GM21825 (cell line): ENCODE measurements at regions not wholly inside any gene's neighbourhood (a gene's known extent, or its start where the extent isn't known, plus 50 kb on each side); places are given as distances from the start of the nearest gene placed in this dataset.

ENCODE experiments used
- ATAC-seq: cut with Tn5 transposase; IDR thresholded peaks from one replicate; pipeline ENCODE4 v1.9.1; 2021; ENCODE audit warnings: mild to moderate bottlenecking, moderate library complexity; ENCODE audit not compliant: unreplicated experiment

DNA sequence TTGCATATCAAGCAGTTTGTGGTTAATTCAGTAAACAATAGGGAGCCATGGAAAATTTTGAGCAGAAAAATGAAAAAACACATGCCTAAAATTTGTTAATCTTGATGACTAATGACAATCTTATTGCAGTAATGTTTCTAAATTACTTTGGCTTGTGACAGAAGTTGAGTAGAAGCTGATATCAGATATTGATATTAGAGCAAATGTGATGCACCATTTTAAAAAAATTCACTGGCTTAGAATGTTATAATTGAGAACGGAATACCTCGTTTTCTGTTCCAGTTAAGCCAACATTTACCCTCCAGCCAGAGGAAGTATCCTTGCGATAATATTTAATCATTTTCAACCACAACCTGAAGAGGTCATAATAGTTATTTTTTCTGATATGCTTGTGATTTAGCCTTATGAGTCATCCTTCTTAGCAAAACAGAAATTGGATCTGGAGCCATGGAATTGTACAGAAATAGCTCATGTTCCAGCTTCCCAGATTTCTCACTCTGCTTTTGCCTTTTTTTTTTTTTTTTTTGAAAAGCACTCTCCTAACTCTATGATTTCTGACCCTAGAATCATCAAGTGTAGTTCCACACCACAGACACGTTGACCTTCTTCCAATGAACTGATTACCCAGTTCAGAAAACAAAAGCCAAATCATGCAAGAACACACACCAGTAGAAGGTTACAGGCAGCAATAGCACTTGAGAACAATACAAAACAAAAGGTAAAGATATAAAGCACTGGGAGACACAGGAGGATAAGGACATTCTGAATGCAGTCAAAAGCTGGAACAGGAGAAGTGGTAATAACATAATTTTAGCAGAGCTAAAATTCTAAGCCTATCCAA is 96.8 kb upstream of the PHYHIPL start:
- no peak for ATAC-seq

DNA sequence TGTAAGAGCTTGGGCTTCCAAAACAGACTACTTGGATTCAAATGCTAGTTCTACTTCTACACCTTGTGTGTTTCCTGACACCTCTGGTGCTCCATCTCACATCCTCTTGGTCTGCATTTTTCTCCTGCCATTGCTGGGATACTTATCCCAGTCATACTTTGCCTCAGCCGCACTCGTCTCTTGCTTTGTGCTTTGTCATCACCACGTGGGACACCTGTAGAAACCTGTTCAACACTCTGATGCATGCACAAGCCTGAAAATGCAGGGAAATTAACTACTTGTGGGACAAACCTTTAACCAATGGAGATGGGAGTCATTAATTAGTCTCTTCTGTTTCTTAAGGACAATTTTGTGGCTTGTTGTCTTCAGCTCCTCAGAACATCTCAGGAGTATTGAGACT is 94.2 kb upstream of the PHYHIPL start:
- no peak for ATAC-seq

DNA sequence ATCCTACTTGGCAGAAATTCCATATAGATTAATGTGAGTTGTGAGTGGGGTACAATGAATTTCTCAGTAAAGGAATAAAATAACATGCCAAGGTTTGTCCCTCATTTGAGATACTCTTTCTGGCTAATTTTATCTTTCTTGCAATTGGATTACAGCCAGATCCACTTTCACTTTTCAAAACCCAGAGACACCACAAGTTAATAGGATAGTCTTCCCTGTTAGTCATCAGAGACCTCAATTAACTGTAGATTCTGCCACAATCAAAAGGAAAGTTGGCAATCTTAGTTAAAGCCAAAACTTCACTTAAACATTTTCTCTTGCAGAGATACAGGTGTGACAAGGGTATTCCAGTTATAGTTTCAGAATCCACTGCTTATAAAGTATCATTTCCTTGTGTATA is 91.4 kb upstream of the PHYHIPL start:
- no peak for ATAC-seq

DNA sequence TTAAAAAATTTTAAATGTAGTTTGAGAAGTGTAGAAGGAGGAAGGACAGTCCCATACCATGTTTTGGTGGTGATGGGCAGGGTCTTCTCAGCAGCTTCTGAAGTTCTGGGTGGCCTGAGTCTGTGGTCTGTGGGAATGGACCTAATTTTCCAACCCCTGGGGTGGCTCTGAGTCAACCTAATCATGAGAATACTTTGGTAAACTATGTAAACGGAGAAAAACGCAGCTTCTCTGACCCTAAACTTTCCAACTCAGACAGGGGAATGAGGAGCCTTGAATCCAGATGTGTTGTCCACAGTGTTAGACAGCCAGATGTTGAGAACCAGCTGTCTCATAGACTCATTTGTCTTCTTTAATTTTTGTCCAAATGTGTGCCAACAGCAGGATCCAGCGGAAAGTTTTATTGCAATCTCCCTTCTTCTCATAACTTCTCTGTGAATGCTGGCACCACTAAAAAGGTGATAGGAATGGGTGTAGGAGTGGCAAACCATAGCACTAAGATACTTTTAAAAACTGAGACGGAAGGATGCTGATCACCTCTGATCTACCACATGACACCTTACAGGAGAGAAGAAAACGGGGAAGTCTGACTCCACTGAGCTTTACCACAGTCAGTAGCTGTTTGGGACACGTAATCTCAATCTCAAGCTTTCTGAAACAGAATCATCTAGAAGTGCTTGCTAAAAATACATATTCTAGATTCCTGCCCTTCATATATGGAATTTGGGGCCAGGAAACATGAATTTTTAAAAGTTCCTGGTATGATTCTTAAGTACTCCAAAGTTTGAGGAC is 90.5 kb upstream of the PHYHIPL start:
- no peak for ATAC-seq

DNA sequence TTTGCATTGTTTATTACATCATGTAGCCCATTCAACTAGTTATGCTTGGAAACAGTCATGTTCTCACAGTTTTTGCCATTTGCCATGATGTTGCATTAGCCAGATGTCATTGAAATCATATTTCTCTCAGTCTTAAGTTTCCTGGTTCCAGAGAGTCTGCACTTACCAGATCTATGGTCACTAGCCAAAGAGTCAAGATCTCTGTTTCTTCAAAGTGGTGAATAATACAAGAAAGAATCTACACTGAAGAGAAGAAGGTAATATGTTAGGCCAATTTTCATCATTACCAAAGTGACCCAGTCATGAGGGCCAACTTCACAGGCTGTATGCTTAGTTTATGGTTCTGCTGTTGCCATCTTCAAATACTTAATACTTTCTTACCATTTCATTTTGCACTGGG is 89.0 kb upstream of the PHYHIPL start:
- ATAC-seq: no peak

DNA sequence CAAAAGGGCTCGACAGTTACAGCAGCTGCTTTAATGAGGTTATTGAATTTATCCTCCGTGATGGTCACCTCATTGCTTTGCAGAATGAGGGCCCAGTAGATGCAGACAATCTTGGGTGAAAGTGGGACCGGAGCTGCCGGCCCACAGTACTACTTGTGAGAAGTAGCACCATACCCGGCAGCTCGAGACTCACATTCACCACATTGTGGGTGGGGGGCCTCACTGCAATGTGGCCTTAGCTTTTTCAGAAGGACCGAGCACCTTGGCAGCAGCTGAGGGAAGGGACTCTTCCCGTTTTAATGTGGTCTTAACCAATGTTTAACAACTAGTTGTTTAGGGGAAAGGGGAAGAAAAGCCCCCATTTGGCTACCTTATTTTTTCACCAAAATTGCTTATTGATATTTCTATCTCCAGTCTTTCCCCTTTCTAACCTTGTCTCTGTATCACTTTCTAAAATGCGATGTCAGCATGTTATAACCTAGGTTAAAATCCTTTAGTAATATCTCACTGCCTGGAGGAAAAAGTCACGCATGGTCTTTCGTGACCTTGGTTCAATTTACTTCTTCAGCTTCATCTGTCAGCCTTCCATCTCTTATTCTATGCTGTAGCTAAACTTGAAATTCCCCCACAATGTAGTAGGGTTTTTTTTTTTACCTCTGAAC is 87.4 kb upstream of the PHYHIPL start:
- no peak for ATAC-seq

DNA sequence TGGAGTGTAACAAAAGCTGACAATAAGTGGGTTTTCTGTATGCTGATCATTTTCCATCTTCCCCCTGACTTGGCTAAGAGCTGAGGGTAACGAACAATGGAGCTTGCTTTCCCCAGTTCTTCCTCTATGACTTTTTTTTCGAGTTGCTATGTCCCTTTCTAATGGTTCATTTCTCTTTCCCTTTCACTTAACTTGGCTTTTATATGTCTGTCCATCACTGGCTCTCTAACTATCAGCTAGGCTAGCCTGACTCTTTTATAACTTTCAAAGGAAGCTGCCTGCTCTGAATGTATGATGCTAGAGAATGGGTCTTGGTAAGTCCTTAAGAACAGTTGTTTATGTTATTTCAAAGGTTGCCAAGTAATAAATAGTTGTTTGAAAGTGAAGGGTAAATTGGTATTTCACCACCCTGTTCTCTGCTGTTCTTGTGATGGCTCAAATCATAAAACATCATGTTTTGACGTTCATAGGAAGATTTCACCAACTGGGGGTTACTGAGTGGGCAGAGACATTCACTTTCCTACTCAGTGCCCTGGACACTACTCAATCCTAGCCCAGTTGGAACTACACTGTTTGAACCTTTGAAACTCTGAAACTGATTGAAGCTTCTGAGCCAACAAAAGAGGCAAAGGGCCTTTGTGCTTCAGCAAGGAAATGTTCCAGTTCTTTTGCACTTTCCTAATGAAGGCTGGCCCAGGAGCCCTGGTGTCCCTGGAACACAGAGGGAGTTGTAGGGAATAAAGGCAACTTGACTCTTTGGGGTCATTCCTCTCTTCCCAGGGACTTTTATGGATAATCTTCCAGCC is 85.4 kb upstream of the PHYHIPL start:
- ATAC-seq: no peak

DNA sequence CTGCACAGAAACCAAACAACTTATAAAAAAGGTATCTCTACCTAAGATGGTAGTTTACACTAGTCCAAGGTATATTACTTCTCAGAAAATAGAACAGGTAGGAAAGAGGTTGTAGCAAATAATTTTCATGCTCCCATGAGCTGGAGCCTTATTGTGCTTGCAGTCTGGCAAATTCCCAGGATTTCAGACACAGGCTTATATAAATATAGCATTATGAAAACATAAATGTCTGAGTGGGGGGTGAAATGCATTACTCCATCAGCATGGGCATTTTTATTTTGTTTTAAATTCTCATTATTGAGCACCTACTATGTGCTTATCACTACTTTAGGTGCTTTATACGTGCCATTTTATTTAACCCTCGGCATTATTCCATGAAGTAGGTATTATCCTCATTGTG is 83.0 kb upstream of the PHYHIPL start:
- ATAC-seq: no peak

DNA sequence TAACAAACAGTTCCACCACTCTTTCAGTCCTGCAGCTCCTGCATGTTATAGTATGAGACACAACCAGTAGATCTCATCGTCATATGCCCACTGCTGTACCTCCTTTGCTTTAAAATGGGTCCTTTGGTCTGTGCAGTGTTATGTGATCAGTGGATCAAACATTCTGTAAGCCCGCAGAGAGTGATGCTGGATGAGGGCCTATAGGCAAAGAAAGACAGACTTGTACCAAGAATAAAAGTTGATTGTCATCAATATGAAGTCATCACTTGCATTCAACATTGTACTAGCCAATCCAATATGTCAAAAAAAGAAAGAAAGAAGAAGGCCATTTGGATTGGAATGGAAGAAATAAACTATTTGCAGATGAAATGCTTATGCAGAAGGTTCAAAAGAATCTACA is 79.8 kb upstream of the PHYHIPL start:
- ATAC-seq: no peak

DNA sequence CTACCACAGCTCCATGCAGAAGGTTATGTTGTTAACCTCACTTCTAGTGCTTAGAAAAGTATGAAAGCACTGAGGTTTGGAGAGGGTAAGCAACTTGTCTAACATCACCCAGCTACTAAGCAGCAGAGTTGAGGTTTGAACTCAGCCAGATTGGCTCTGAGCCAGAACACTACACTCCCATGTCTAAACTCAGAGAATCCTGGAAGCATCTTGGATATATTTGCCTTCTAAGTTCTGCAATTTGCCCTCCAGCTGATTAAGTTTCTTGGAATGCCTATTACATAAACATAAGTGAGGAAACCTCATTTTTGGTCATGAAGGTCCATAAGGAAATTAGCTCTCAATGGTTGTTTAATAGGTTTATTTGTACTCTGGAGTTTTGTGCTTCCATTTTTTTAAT is 78.1 kb upstream of the PHYHIPL start:
- ATAC-seq: no peak

DNA sequence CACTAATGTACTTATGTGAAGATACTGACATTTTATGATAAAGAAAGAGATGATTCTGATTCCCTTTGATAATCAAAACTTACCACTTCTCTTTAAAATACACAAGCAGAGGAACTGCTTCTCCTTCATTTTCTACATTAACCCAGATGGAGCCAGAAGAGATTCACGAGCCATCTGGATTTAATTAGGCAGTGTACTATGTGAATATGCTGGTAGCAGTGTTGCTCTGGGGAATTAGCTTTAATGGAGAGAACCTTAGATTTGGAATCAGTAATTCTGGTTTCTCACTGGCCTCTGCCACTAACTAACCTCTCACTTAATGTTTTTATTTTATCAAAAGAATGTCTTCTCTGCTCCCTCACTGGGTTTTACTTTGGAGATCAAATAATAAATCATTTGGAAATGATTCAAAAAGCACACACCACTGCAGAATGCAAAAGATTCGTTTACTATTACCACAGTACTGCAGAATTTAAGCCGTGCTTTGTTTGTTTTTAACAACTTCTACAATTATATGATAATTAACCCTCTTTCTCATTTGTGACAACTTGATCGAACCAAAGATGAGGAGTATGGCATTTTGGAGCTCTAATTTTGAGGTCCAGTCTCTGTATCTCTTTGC is 77.5 kb upstream of the PHYHIPL start:
- ATAC-seq: no peak

DNA sequence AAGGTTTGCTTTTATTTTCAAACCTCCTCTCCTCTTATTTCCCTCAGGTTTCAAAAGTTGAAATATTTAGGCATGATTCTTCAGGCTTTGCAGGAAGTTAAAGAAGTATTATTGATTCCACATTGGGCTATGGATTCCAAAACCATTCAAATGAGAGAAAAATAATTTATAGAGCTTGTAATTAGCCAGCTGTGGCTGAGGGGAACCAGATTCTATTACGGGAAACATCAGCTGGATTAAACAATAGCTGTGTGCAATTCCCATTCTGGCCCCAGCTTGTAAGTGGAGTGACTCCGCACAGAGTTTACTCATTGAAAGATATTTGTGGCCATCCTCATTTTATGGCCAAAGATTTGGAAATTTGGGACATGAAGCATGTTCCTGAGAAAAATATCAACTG is 77.0 kb upstream of the PHYHIPL start:
- no peak for ATAC-seq

DNA sequence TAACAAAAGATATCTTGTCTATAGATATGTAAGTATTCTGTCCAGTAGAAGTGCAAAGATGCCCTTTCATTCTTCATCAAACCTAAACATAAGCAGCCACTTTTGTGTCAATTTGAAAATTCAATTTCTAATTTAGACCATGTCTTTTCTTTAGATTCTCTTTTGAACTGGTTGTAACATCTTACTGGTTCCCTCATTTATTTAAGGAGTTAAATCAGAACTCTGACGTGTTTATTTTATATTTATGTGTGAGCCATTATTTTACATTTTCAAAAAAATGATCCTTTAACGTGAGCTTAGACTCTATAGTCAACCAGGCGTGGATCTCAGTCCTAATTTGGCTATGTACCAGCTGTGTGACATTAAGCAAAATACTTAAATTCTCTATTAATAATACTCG is 74.0 kb upstream of the PHYHIPL start:
- no peak for ATAC-seq

DNA sequence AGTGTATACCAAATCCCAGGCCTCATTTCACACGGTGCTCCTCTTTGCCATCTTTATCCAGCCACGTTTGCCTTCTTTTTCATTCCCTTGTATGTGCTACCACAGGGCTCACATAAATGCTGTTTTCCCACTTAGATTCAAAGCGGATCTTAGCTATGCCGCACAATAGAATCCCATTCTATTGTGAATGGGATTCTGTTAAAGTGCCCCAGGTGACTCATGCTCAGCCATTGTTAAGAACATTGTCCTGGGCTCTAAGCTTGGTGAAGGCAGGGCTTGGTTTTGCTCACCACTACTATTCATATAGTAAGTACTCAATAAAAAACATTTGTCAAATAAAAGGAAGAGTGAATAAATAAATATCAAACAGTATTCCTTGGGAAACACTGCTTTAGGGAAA is 72.3 kb upstream of the PHYHIPL start:
- ATAC-seq: no peak

DNA sequence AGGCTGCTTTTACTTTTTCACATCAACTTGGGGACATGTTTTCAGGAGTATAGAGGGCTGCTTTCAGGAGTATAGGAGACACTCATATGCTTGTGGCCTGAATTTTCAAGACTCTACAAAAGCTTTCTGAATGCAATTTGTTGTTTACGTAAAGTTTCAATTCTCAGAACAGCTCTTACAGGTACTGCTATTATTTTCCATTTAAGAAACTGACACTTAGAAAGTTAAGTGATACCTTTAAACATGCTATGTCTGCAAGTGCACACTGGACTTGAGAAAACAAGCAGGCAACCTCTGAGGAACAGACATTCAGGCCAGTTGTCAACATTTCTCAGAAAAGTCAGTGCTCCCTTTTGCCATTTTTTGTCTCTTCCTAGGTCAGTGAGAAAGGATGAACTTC is 70.0 kb upstream of the PHYHIPL start:
- ATAC-seq: no peak

DNA sequence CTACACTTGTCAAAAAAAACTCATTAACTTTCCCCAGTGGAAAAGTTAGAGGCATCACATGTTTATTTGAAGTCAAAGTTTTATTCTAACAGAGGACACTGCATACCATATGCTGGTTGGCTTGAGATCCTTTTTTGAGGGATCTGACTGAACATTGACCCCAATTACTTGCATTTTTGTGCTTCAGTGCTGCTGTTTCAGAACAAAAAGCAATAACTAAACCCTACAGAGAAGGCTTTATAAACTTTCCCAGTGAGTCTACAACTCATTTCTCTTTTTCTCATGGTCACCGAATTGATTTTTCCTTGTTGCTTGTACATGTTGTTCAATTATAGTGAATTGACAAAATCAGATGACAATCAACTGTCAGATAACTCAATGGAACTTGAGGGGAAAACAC is 69.3 kb upstream of the PHYHIPL start:
- no peak for ATAC-seq

DNA sequence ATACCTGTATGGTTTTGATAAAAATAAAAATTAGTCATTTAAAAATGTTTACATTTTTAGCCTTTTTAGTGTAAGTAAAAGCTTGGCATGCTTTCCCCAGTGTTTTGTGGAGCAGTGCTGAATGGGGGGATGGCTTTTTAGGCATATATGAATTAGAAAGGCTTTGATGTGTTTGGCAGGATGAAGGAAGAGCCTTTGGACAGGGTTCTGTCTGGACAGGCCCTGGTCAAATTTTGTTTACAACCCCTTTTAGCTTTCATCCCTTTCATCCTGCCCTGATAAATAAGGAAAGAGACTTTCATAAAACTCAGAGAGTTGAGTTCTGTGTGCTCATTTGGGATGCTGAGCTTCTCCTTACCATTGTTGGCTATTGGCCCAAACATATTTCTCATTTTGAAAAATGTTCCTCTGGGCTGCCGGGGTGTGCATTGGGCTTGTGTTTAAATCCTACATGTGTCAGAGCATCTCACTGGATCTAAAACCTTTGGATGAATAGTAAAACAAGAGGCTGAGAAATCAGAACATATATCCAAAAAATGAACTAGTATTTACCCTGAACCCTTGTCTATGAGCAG is 68.1 kb upstream of the PHYHIPL start:
- no peak for ATAC-seq

DNA sequence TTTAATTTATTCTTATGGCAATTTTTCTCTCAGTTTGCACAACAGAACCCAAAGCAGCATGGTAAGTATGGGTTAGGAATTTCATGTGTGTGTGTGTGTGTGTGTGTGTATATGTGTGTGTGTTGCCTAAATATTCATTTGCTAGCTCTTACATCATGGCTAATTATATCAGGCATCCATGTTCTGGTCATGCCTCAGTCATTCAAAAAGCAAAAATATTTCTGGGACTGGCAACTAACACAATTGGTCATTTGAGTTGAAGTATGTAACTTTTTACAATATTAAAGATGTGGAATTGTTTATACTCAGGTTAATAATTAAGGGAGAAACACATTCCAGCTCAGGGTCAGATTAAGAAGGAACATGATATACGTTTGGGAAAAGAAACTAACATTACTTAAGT is 67.6 kb upstream of the PHYHIPL start:
- ATAC-seq: no peak

DNA sequence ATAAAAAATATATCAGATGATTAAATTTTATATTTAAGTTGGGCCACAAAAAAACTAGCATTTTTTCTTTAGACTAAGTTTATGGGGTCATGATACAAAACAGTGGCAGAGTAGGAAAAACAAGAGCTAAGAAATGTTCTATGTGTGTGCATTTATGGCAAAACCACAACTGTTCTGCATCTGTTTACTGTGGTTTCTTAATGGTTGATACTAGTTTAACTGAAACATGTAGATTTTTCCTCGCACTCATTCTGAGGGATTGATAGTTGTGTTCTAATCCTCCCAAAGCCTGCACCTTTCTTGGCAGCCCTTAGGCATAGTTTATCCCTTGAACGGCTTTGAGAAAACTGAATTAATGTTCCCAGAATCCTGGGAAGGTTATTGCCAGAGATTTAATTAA is 66.6 kb upstream of the PHYHIPL start:
- ATAC-seq: no peak

DNA sequence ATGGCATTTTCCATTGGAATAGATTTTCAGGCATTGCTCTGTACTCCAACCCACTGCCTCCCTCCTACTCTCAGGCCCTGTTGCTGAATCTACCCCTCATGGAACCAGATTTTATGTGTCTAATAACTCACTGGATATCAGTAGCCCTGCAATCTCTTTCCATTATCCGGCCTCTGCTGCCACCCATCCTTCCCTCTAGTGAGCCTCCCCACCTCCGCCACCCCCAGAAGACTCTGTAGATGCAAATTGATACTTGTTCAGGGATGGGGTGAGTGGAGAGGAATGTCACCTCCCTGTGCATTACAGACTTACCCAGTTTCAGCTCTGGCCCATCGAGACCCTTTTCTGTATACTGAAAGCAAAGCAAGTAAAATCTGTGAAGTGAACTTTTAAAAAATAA is 52.3 kb upstream of the PHYHIPL start:
- no peak for ATAC-seq
